HepG2 (cell line): ENCODE measurements at regions not wholly inside any gene's neighbourhood (a gene's known extent, or its start where the extent isn't known, plus 50 kb on each side); places are given as distances from the start of the nearest gene placed in this dataset.

Experiments used
- ATAC-seq: fragments of 200-7000 bp; cut with Tn5 transposase; 3 replicates; pipeline ENCODE4 v1.9.1; 2020; ENCODE audit warnings: mild to moderate bottlenecking, moderate library complexity
- BruUV-seq: library from RNA; stranded (reverse); fragments of 400-500 nt; replicated peaks from 2 replicates; lab custom pipeline; 2021; lab: Mats Ljungman, UMichigan
- CTCF ChIA-PET: fragments of 300-600 bp; formaldehyde crosslinking; extraction: SDS; loops from one replicate; lab custom pipeline; 2021; ENCODE audit warnings: low total read pairs, inconsistent platforms, low intra/inter-chr PET ratio; lab: Yijun Ruan, JAX
- POLR2A ChIA-PET: fragments of 350-600 bp; sonication (Branson Sonifier 250); formaldehyde crosslinking; loops from one replicate; lab custom pipeline; 2020; ENCODE audit warnings: antibody characterized with exemption, inconsistent platforms; lab: Yijun Ruan, JAX
- DNase-seq: peaks from one replicate; pipeline ENCODE4 v3.0.0-alpha.2; 2015; ENCODE audit warnings: low spot score
- FAIRE-seq: peaks from 3 replicates; lab custom pipeline; 2011; peaks lifted over from hg19 to GRCh38; lab: Jason Lieb, UNC
- H2AFZ ChIP-seq: one replicate; pipeline ENCODE4 v1.6.1; 2011; ENCODE audit warnings: low read length, inconsistent platforms
- H3K27ac ChIP-seq: fragments of 300-600 bp; 3 replicates; pipeline ENCODE4 v1.8.0; 2011; ENCODE audit warnings: mixed run types, mild to moderate bottlenecking, mixed read lengths, low read length, inconsistent platforms; ENCODE audit not compliant: insufficient read depth; ENCODE audit errors: extremely low read length
- H3K27me3 ChIP-seq, 2 experiments: fragments of 200-600 bp in 1 of 2; 2 replicates in 1 of 2; 3 replicates in 1 of 2; pipeline versions ENCODE4 v1.6.0 to v1.8.0; 2011; ENCODE audit warnings: low read length in 2 of 2, mild to moderate bottlenecking in 2 of 2, moderate library complexity in 2 of 2, inconsistent platforms in 1 of 2; ENCODE audit not compliant: insufficient read depth in 2 of 2, control insufficient read depth in 1 of 2
- H3K36me3 ChIP-seq, 2 experiments: fragments of 200-600 bp in 1 of 2; replicated peaks in 1 of 2; 2 replicates in 1 of 2; 3 replicates in 1 of 2; pipeline versions ENCODE4 v1.5.1 to v1.8.0; 2011; ENCODE audit warnings: low read length in 2 of 2, inconsistent platforms in 1 of 2; ENCODE audit not compliant: insufficient read depth in 2 of 2, control insufficient read depth in 1 of 2
- H3K4me1 ChIP-seq: 2 replicates; pipeline ENCODE4 v1.5.1; 2012; ENCODE audit warnings: low read length, inconsistent platforms; ENCODE audit not compliant: insufficient read depth
- H3K4me2 ChIP-seq: 2 replicates; pipeline ENCODE4 v1.6.0; 2011; ENCODE audit warnings: low read depth, low read length, inconsistent platforms
- H3K4me3 ChIP-seq, 3 experiments: fragments of 200-600 bp in 1 of 3; sonication (generic), shearing (Covaris generic) in 1 of 3; replicated peaks in 1 of 3; 2 replicates each; pipeline ENCODE4 v1.5.1; 2011 to 2016; ENCODE audit warnings: low read length in 3 of 3, inconsistent platforms in 2 of 3, low read depth in 2 of 3, mild to moderate bottlenecking in 2 of 3, control low read depth in 1 of 3, mixed read lengths in 1 of 3; ENCODE audit not compliant: insufficient read depth in 1 of 3
- H3K79me2 ChIP-seq: one replicate; pipeline ENCODE4 v1.6.1; 2011; ENCODE audit warnings: low read length, inconsistent platforms; ENCODE audit not compliant: insufficient read depth
- H3K9ac ChIP-seq: 2 replicates; pipeline ENCODE4 v1.6.0; 2011; ENCODE audit warnings: mild to moderate bottlenecking, low read depth, low read length, inconsistent platforms; ENCODE audit not compliant: insufficient read depth
- H3K9me3 ChIP-seq: 2 replicates; pipeline ENCODE4 v1.5.1; 2012; ENCODE audit warnings: mild to moderate bottlenecking, low read length
- H4K20me1 ChIP-seq: 2 replicates; pipeline ENCODE4 v1.6.0; 2011; ENCODE audit warnings: inconsistent platforms, mild to moderate bottlenecking, low read length, moderate library complexity; ENCODE audit not compliant: insufficient read depth
- EED ChIP-seq: sonication (generic); formaldehyde crosslinking; IDR thresholded peaks from 2 replicates; pipeline ENCODE4 v1.5.0; 2020; ENCODE audit warnings: mild to moderate bottlenecking, missing genetic modification reagents
- ELF3 ChIP-seq: IDR thresholded peaks from 2 replicates; pipeline ENCODE4 v1.6.1; 2016; ENCODE audit warnings: missing genetic modification reagents, missing compliant biosample characterization
- PRDM15 ChIP-seq: sonication (generic); formaldehyde crosslinking; IDR thresholded peaks from 2 replicates; pipeline ENCODE4 v1.4.0; 2020; ENCODE audit warnings: missing genetic modification reagents
- XRCC5 ChIP-seq: fragments of 200-400 bp; formaldehyde crosslinking; optimal IDR thresholded peaks from 2 replicates; pipeline ENCODE3; 2017; ENCODE audit warnings: mild to moderate bottlenecking, low read length
- ZBTB25 ChIP-seq: IDR thresholded peaks from 2 replicates; pipeline ENCODE4 v1.6.1; 2018; ENCODE audit warnings: missing genetic modification reagents
- ZNF205 ChIP-seq: IDR thresholded peaks from 2 replicates; pipeline ENCODE4 v1.6.1; 2018; ENCODE audit warnings: missing biosample characterization, missing genetic modification reagents
- ZNF326 ChIP-seq: sonication (generic); formaldehyde crosslinking; IDR thresholded peaks from 2 replicates; pipeline ENCODE4 v1.4.0; 2020; ENCODE audit warnings: missing genetic modification reagents, borderline replicate concordance
- ZNF484 ChIP-seq: sonication (generic); formaldehyde crosslinking; IDR thresholded peaks from 2 replicates; pipeline ENCODE4 v1.5.1; 2020; ENCODE audit warnings: mild to moderate bottlenecking, low read depth, missing genetic modification reagents, borderline replicate concordance
- ZNF775 ChIP-seq: sonication (generic); formaldehyde crosslinking; IDR thresholded peaks from 2 replicates; pipeline ENCODE4 v1.4.0; 2020; ENCODE audit warnings: missing genetic modification reagents, mild to moderate bottlenecking, moderate library complexity, borderline replicate concordance
- ZNF784 ChIP-seq: sonication (generic); formaldehyde crosslinking; IDR thresholded peaks from 2 replicates; pipeline ENCODE4 v1.5.1; 2020; ENCODE audit warnings: missing genetic modification reagents, mild to moderate bottlenecking, borderline replicate concordance
- in situ Hi-C: cut with HindIII; loops from 2 replicates; pipeline ENCODE4 v1.10.0; 2017; ENCODE audit warnings: low pct_unique_long_range_greater_than_20kb; ENCODE audit not compliant: extremely low pct_ligation_motif_present
- intact Hi-C: fragments of 100-400 bp; cut with micrococcal nuclease; formaldehyde crosslinking; loops from one replicate; pipeline ENCODE4 v1.10.0; 2022; ENCODE audit not compliant: unreplicated experiment

- H3K79me2 ChIP-seq, result no peaks in the 10 kb centered on the region
- H3K4me3 ChIP-seq, result no peak overlapping the region
- no TSS peak for BruUV-seq
- no peak overlapping the region for H3K9ac ChIP-seq
- ATAC-seq, result no peak
- FAIRE-seq, result no peak
- POLR2A ChIA-PET, result no interaction called here
- H3K36me3 ChIP-seq, result no peaks in the 10 kb centered on the region
- H3K4me2 ChIP-seq, result no peak overlapping the region
- DNase-seq, result no peak
- H3K4me1 ChIP-seq, result no peaks in the 10 kb centered on the region
- no peak overlapping the region for H3K27ac ChIP-seq
- no peaks in the 10 kb centered on the region for H3K9me3 ChIP-seq
- H2AFZ ChIP-seq, result no peak overlapping the region
- H4K20me1 ChIP-seq, result no peaks in the 10 kb centered on the region
- TF ChIP-seq ZNF205 (no peak), ZNF484 (CRISPR knock-in tag) (no peak), PRDM15 (no peak), ELF3 (CRISPR knock-in tag) (no peak), ZNF326 (CRISPR knock-in tag) (no peak), ZNF775 (CRISPR knock-in tag) (no peak), ZBTB25 (no peak), ZNF784 (CRISPR knock-in tag) (no peak), EED (CRISPR knock-in tag) (no peak), XRCC5 (no peak)
- intact Hi-C loops, result no loop called here
- no peaks in the 10 kb centered on the region for H3K27me3 ChIP-seq
- in situ Hi-C loops, result no loop called here
- CTCF ChIA-PET, result no interaction called here
Measured at GRCh38 chr5:175785681-175786080, 85.7 kb upstream of the CPLX2 start.
